GM10266 (cell line): ENCODE measurements at regions not wholly inside any gene's neighbourhood (a gene's known extent, or its start where the extent isn't known, plus 50 kb on each side); places are given as distances from the start of the nearest gene placed in this dataset.

ENCODE experiments used
- DNase-seq: peaks from one replicate; pipeline ENCODE4 v3.0.0; 2012; ENCODE audit errors: extremely low spot score
- CTCF ChIP-seq: IDR thresholded peaks from 2 replicates; pipeline ENCODE4 v1.5.1; 2012; ENCODE audit warnings: mild to moderate bottlenecking, low read depth; ENCODE audit not compliant: control insufficient read depth, insufficient read depth; ENCODE audit errors: missing control alignments

GRCh38 chr2:139064159-139064558 is 284.0 kb upstream of the NXPH2 start:
- no peak for TF ChIP-seq CTCF
- DNase-seq = no peak

GRCh38 chr2:139059617-139060016 is 279.4 kb upstream of the NXPH2 start:
- no peak for DNase-seq
- TF ChIP-seq CTCF = no peak

GRCh38 chr2:139055202-139055601 is 275.0 kb upstream of the NXPH2 start:
- DNase-seq = no peak
- no peak for TF ChIP-seq CTCF

- DNase-seq = no peak
Measured at GRCh38 chr2:139048017-139048416, 267.8 kb upstream of the NXPH2 start.

GRCh38 chr2:139045524-139045923 is 265.3 kb upstream of the NXPH2 start:
- TF ChIP-seq CTCF = no peak
- DNase-seq = no peak

More at GRCh38 chr2:139048017-139048416, 267.8 kb upstream of the NXPH2 start:
- no peak for TF ChIP-seq CTCF

- DNase-seq = no peak
- no peak for TF ChIP-seq CTCF
Measured at GRCh38 chr2:139034064-139034463, 253.9 kb upstream of the NXPH2 start.

- no peak for DNase-seq
- no peak for TF ChIP-seq CTCF
Measured at GRCh38 chr2:139033300-139033699, 253.1 kb upstream of the NXPH2 start.
